Stomach (tissue), 4 donors: ENCODE measurements at regions not wholly inside any gene's neighbourhood (a gene's known extent, or its start where the extent isn't known, plus 50 kb on each side); places are given as distances from the start of the nearest gene placed in this dataset.

Experiments
- EP300 ChIP-seq: sonication (generic); formaldehyde crosslinking; IDR thresholded peaks from one replicate; pipeline ENCODE4 v1.6.1; 2017; ENCODE audit warnings: antibody characterized with exemption
- POLR2A ChIP-seq, 4 donors: fragments of 450-650 bp; IDR thresholded peaks; one replicate each; pipeline ENCODE4 v1.6.1; 2016; ENCODE audit warnings: antibody characterized with exemption in 4 of 4, control low read depth in 2 of 4, mild to moderate bottlenecking in 1 of 4, moderate library complexity in 1 of 4
- TF ChIP-seq, protein P1 (sequence below), 7 experiments: fragments of 450-650 bp in 4 of 7; fragments of 200-600 bp in 3 of 7; sonication (generic) in 3 of 7; IDR thresholded peaks; one replicate each; pipeline ENCODE4 v1.5.1; 2016 to 2019; ENCODE audit warnings: antibody characterized with exemption in 7 of 7, control low read depth in 2 of 7, mild to moderate bottlenecking in 1 of 7

DNA sequence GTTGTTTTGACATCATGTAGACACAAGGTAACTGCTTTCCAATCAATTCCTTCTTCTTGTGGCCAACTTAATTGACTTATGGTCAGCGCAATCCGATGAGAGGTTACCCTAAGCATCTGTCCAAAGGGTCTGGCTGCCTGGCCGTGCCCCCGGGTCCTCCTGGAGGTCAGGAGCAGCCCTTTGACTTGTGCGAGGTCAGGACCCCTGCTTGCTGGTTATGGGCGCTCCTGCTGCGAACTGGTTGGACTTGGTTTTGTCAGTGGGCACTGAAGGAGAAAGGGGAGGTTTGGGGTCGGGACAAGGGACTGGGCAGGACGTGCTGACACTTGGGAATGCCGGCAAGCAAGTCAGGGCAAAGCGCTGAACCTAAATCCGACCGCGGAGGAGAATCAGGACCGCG, 215.6 kb downstream of the QKI start:
- TF ChIP-seq, protein P1, sequence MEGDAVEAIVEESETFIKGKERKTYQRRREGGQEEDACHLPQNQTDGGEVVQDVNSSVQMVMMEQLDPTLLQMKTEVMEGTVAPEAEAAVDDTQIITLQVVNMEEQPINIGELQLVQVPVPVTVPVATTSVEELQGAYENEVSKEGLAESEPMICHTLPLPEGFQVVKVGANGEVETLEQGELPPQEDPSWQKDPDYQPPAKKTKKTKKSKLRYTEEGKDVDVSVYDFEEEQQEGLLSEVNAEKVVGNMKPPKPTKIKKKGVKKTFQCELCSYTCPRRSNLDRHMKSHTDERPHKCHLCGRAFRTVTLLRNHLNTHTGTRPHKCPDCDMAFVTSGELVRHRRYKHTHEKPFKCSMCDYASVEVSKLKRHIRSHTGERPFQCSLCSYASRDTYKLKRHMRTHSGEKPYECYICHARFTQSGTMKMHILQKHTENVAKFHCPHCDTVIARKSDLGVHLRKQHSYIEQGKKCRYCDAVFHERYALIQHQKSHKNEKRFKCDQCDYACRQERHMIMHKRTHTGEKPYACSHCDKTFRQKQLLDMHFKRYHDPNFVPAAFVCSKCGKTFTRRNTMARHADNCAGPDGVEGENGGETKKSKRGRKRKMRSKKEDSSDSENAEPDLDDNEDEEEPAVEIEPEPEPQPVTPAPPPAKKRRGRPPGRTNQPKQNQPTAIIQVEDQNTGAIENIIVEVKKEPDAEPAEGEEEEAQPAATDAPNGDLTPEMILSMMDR (IDR thresholded peaks at IDR 0.05): no peak
- no peak for TF ChIP-seq POLR2A (IDR thresholded peaks at IDR 0.05)
- TF ChIP-seq EP300: no peak
